ENCODE measurements at regions not wholly inside any gene's neighbourhood (a gene's known extent, or its start where the extent isn't known, plus 50 kb on each side); places are given as distances from the start of the nearest gene placed in this dataset.

- Histone ChIP-seq H4K20me1 (ENCODE audit: insufficient read depth) (no peaks in the 10 kb centered on the region), H2AFZ (ENCODE audit: low read depth) (no peak overlapping the region), H3K27me3 (ENCODE audit: insufficient read depth, low read depth) (no peaks in the 10 kb centered on the region), H3K4me1 (ENCODE audit: low read depth, poor library complexity, severe bottlenecking) (no peaks in the 10 kb centered on the region), H3K79me2 (ENCODE audit: insufficient read depth, low read depth) (no peaks in the 10 kb centered on the region), H3K9ac (no peak overlapping the region), H3K27ac (no peak overlapping the region), H3K4me2 (no peak overlapping the region), H3K36me3 (ENCODE audit: insufficient read depth) (no peaks in the 10 kb centered on the region), H3K4me3 (IDR thresholded peaks at IDR 0.05; ENCODE audit: insufficient read depth, low read depth, low read length) (no peak overlapping the region)
- TF ChIP-seq CTCF (conservative IDR thresholded peaks at IDR 0.05; ENCODE audit: low read depth, low read length), result no peak
These were observed 1878.0 kb downstream of the MRPL39 start for GRCh38 chr21:23729331-23729730.

GRCh38 chr21:23725576-23725975 lies 1881.7 kb downstream of the MRPL39 start:
- Histone ChIP-seq H3K4me2 (no peak overlapping the region), H3K9ac (no peak overlapping the region), H3K27ac (no peak overlapping the region), H3K4me1 (ENCODE audit: low read depth, poor library complexity, severe bottlenecking) (no peaks in the 10 kb centered on the region), H3K79me2 (ENCODE audit: insufficient read depth, low read depth) (no peaks in the 10 kb centered on the region), H3K4me3 (IDR thresholded peaks at IDR 0.05; ENCODE audit: insufficient read depth, low read depth, low read length) (no peak overlapping the region), H4K20me1 (ENCODE audit: insufficient read depth) (no peaks in the 10 kb centered on the region), H3K27me3 (ENCODE audit: insufficient read depth, low read depth) (no peaks in the 10 kb centered on the region), H2AFZ (ENCODE audit: low read depth) (no peak overlapping the region), H3K36me3 (ENCODE audit: insufficient read depth) (no peaks in the 10 kb centered on the region)
- TF ChIP-seq CTCF (conservative IDR thresholded peaks at IDR 0.05; ENCODE audit: low read depth, low read length), result no peak

GRCh38 chr21:23718446-23719285 lies 1888.6 kb downstream of the MRPL39 start:
- Histone ChIP-seq H3K4me3 (IDR thresholded peaks at IDR 0.05; ENCODE audit: insufficient read depth, low read depth, low read length) (no peak overlapping the region), H3K4me1 (ENCODE audit: low read depth, poor library complexity, severe bottlenecking) (no peaks in the 10 kb centered on the region), H3K4me2 (no peak overlapping the region), H4K20me1 (ENCODE audit: insufficient read depth) (no peaks in the 10 kb centered on the region), H3K27ac (no peak overlapping the region), H3K36me3 (ENCODE audit: insufficient read depth) (no peaks in the 10 kb centered on the region), H3K79me2 (ENCODE audit: insufficient read depth, low read depth) (no peaks in the 10 kb centered on the region), H3K27me3 (ENCODE audit: insufficient read depth, low read depth) (no peaks in the 10 kb centered on the region), H3K9ac (no peak overlapping the region), H2AFZ (ENCODE audit: low read depth) (no peak overlapping the region)
- TF ChIP-seq CTCF (conservative IDR thresholded peaks at IDR 0.05; ENCODE audit: low read depth, low read length), result no peak

- no peaks in the 10 kb centered on the region for H3K4me1 ChIP-seq (ENCODE audit: low read depth, poor library complexity, severe bottlenecking)
- no peak overlapping the region for H2AFZ ChIP-seq (ENCODE audit: low read depth)
- no peak overlapping the region for H3K4me2 ChIP-seq
These were observed 1895.1 kb downstream of the MRPL39 start for GRCh38 chr21:23712166-23712565.

More at GRCh38 chr21:23712166-23712565, 1895.1 kb downstream of the MRPL39 start:
- no peaks in the 10 kb centered on the region for H3K27me3 ChIP-seq (ENCODE audit: insufficient read depth, low read depth)
- no peak overlapping the region for H3K4me3 ChIP-seq (IDR thresholded peaks at IDR 0.05; ENCODE audit: insufficient read depth, low read depth, low read length)
- no peak for TF ChIP-seq CTCF (conservative IDR thresholded peaks at IDR 0.05; ENCODE audit: low read depth, low read length)
- H4K20me1 ChIP-seq (ENCODE audit: insufficient read depth), result no peaks in the 10 kb centered on the region
- no peaks in the 10 kb centered on the region for H3K36me3 ChIP-seq (ENCODE audit: insufficient read depth)
- no peak overlapping the region for H3K9ac ChIP-seq
- H3K27ac ChIP-seq, result no peak overlapping the region
- no peaks in the 10 kb centered on the region for H3K79me2 ChIP-seq (ENCODE audit: insufficient read depth, low read depth)
